ENCODE measurements at regions not wholly inside any gene's neighbourhood (a gene's known extent, or its start where the extent isn't known, plus 50 kb on each side); places are given as distances from the start of the nearest gene placed in this dataset.
"Not testable (repeated sequence)": the region's sequence is repeated elsewhere in the genome, so short reads cannot be mapped to it uniquely, and the experiment has no call there.

DNA sequence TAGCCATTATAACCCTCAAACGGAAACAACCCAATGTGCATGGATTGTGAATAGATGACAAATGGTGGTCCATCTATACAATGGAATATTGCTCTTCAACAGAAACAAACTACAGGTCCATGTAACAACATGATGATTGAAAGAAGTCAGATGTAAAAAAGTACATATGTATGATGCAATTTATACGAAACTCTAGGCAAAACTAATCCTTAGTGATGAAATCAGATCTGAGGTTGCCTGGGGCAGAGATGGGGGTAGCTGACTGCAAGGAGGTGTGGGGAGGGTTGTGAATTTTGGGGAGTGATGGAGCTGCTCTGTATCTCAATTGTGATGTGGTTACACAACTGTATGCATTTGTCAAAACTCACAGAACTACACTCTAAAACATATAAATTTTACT is 57.0 kb upstream of the RABL2A start:
- H3K27ac Mint-ChIP-seq, result not testable (repeated sequence)

GRCh38 chr2:113570509-113571009 is 56.5 kb upstream of the RABL2A start:
- H3K4me3 Mint-ChIP-seq; H3K27ac ChIP-seq (ENCODE audit: low read length); H3K27ac Mint-ChIP-seq; DNase-seq; H3K36me3 Mint-ChIP-seq; H3K9me3 ChIP-seq; CTCF ChIA-PET; H3K36me3 ChIP-seq (ENCODE audit: control insufficient read depth in 2 of 2, extremely low read depth in 1 of 2, insufficient read depth in 1 of 2, low read length in 1 of 2); ATAC-seq (replicated peaks in 1 of 4); POLR2A ChIA-PET; H3K27me3 ChIP-seq (replicated peaks in 1 of 2; ENCODE audit: control insufficient read depth in 2 of 2, extremely low read depth in 1 of 2, insufficient read depth in 2 of 2, low read length in 1 of 2); H3K4me3 ChIP-seq (ENCODE audit: control insufficient read depth in 1 of 2, extremely low read depth in 1 of 2, low read length in 1 of 2); H3K27me3 Mint-ChIP-seq; H3K4me1 Mint-ChIP-seq; H3K4me1 ChIP-seq (ENCODE audit: control insufficient read depth in 1 of 2, extremely low read depth in 1 of 2, insufficient read depth in 2 of 2, low read length in 2 of 2); H3K9me3 Mint-ChIP-seq: not testable (repeated sequence)
- WGBS (ENCODE audit: insufficient coverage), result no CpG with 5 or more reads among the region's 3 CpGs

More for the DNA sequence above, 57.0 kb upstream of the RABL2A start:
- ATAC-seq (replicated peaks in 1 of 4); H3K9me3 Mint-ChIP-seq; CTCF ChIA-PET; H3K27me3 ChIP-seq (replicated peaks in 1 of 2; ENCODE audit: control insufficient read depth in 2 of 2, extremely low read depth in 1 of 2, insufficient read depth in 2 of 2, low read length in 1 of 2); H3K36me3 ChIP-seq (ENCODE audit: control insufficient read depth in 2 of 2, extremely low read depth in 1 of 2, insufficient read depth in 1 of 2, low read length in 1 of 2); H3K4me1 Mint-ChIP-seq; H3K27ac ChIP-seq (ENCODE audit: low read length); H3K36me3 Mint-ChIP-seq; H3K4me1 ChIP-seq (ENCODE audit: control insufficient read depth in 1 of 2, extremely low read depth in 1 of 2, insufficient read depth in 2 of 2, low read length in 2 of 2); H3K4me3 Mint-ChIP-seq; DNase-seq; H3K27me3 Mint-ChIP-seq; H3K9me3 ChIP-seq; POLR2A ChIA-PET; H3K4me3 ChIP-seq (ENCODE audit: control insufficient read depth in 1 of 2, extremely low read depth in 1 of 2, low read length in 1 of 2): not testable (repeated sequence)
- WGBS (ENCODE audit: insufficient coverage), result no CpG with 5 or more reads among the region's 2 CpGs

DNA sequence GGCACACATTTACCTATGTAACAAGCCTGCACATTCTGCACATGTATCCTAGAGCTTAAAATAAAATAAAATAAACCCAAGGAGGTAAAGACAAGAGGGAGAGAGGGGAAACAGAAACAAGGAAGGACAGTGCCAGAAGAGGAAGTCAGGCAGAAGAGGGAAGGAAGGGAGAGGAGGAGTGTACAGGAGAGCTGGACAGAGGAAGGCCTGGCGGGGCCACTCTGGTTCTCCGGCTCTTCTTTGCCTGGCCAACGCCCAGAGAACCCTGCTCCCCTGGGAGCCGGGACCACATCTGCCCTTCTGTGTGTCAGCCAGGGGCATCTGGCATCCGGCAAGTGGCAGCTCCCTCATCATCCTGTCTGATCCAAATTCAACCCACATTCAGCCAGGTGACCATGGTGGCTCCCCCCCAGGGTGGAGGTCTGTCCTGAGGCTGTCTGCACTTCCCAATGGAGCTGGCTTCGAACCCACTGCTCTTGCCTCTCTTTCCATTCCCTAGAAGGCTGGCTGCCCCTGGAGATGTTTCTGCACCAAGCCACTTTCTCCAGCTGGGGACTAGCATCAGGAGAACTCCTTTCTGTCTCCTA is 55.5 kb upstream of the RABL2A start:
- CTCF ChIA-PET, result not testable (repeated sequence)

GRCh38 chr2:113575721-113576120 is 51.3 kb upstream of the RABL2A start:
- H3K36me3 Mint-ChIP-seq; POLR2A ChIA-PET; H3K27ac ChIP-seq (ENCODE audit: low read length); H3K36me3 ChIP-seq (ENCODE audit: control insufficient read depth in 2 of 2, extremely low read depth in 1 of 2, insufficient read depth in 1 of 2, low read length in 1 of 2); CTCF ChIA-PET; H3K4me3 Mint-ChIP-seq; H3K27me3 Mint-ChIP-seq; DNase-seq; H3K4me3 ChIP-seq (ENCODE audit: control insufficient read depth in 1 of 2, extremely low read depth in 1 of 2, low read length in 1 of 2); H3K9me3 Mint-ChIP-seq; H3K27me3 ChIP-seq (replicated peaks in 1 of 2; ENCODE audit: control insufficient read depth in 2 of 2, extremely low read depth in 1 of 2, insufficient read depth in 2 of 2, low read length in 1 of 2); H3K4me1 ChIP-seq (ENCODE audit: control insufficient read depth in 1 of 2, extremely low read depth in 1 of 2, insufficient read depth in 2 of 2, low read length in 2 of 2); H3K27ac Mint-ChIP-seq; H3K4me1 Mint-ChIP-seq; H3K9me3 ChIP-seq; ATAC-seq (replicated peaks in 1 of 4): not testable (repeated sequence)
- WGBS (ENCODE audit: insufficient coverage), result no CpG with 5 or more reads among the region's 4 CpGs

More for the DNA sequence above, 55.5 kb upstream of the RABL2A start:
- H3K36me3 Mint-ChIP-seq; H3K9me3 ChIP-seq; H3K4me1 Mint-ChIP-seq; H3K27me3 Mint-ChIP-seq; ATAC-seq (replicated peaks in 1 of 4); H3K4me3 Mint-ChIP-seq; H3K4me3 ChIP-seq (ENCODE audit: control insufficient read depth in 1 of 2, extremely low read depth in 1 of 2, low read length in 1 of 2); H3K27ac Mint-ChIP-seq; H3K27ac ChIP-seq (ENCODE audit: low read length); POLR2A ChIA-PET; H3K27me3 ChIP-seq (replicated peaks in 1 of 2; ENCODE audit: control insufficient read depth in 2 of 2, extremely low read depth in 1 of 2, insufficient read depth in 2 of 2, low read length in 1 of 2); H3K36me3 ChIP-seq (ENCODE audit: control insufficient read depth in 2 of 2, extremely low read depth in 1 of 2, insufficient read depth in 1 of 2, low read length in 1 of 2); H3K4me1 ChIP-seq (ENCODE audit: control insufficient read depth in 1 of 2, extremely low read depth in 1 of 2, insufficient read depth in 2 of 2, low read length in 2 of 2); DNase-seq; H3K9me3 Mint-ChIP-seq: not testable (repeated sequence)
- WGBS (ENCODE audit: insufficient coverage), result no CpG with 5 or more reads among the region's 6 CpGs

- CTCF ChIA-PET; H3K9me3 ChIP-seq; H3K27me3 Mint-ChIP-seq; H3K27ac ChIP-seq (ENCODE audit: low read length); H3K9me3 Mint-ChIP-seq; ATAC-seq (replicated peaks in 1 of 4); H3K36me3 Mint-ChIP-seq; H3K4me3 Mint-ChIP-seq; H3K4me1 ChIP-seq (ENCODE audit: control insufficient read depth in 1 of 2, extremely low read depth in 1 of 2, insufficient read depth in 2 of 2, low read length in 2 of 2); POLR2A ChIA-PET; H3K27ac Mint-ChIP-seq; H3K4me3 ChIP-seq (ENCODE audit: control insufficient read depth in 1 of 2, extremely low read depth in 1 of 2, low read length in 1 of 2); H3K27me3 ChIP-seq (replicated peaks in 1 of 2; ENCODE audit: control insufficient read depth in 2 of 2, extremely low read depth in 1 of 2, insufficient read depth in 2 of 2, low read length in 1 of 2); H3K4me1 Mint-ChIP-seq; H3K36me3 ChIP-seq (ENCODE audit: control insufficient read depth in 2 of 2, extremely low read depth in 1 of 2, insufficient read depth in 1 of 2, low read length in 1 of 2); DNase-seq: not testable (repeated sequence)
- WGBS (ENCODE audit: insufficient coverage), result 87% methylated on average over 6 of the region's 8 CpGs
Observed at GRCh38 chr2:113576353-113576752, 50.7 kb upstream of the RABL2A start.

Data from T-cell (primary cell).